ENCODE measurements at regions not wholly inside any gene's neighbourhood (a gene's known extent, or its start where the extent isn't known, plus 50 kb on each side); places are given as distances from the start of the nearest gene placed in this dataset.

GRCh38 chrX:40504801-40505605 is 75.8 kb upstream of the ATP6AP2 start:
- TF ChIP-seq CTCF (IDR thresholded peaks at IDR 0.05) = no peak
- TF ChIP-seq EP300 (IDR thresholded peaks at IDR 0.05; ENCODE audit: low read depth) = no peak
- no peak for TF ChIP-seq POLR2AphosphoS5 (IDR thresholded peaks at IDR 0.05)
- TF ChIP-seq POLR2A (IDR thresholded peaks at IDR 0.05) = no peak

Data from transverse colon (tissue), 4 donors.